ENCODE measurements at regions not wholly inside any gene's neighbourhood (a gene's known extent, or its start where the extent isn't known, plus 50 kb on each side); places are given as distances from the start of the nearest gene placed in this dataset.

- Histone ChIP-seq H2AK5ac (ENCODE audit: low read depth, low read length) (peak overlapping the region; percentile 65; the same call in 1 of the 2 replicates), H4K8ac (ENCODE audit: extremely low read depth, insufficient read depth, low read length) (no peak overlapping the region), H3K4me2 (ENCODE audit: insufficient read depth in 1 of 2, low read depth in 2 of 2, low read length in 2 of 2) (no peak overlapping the region; a peak in 1 of 4 replicates), H2BK15ac (ENCODE audit: low read length) (no peak overlapping the region), H3K27me3 (replicated peaks in 1 of 4; ENCODE audit: control insufficient read depth in 3 of 4, extremely low read depth in 1 of 4, insufficient read depth in 3 of 4, low read length in 3 of 4) (no peaks in the 10 kb centered on the region), H3K36me3 (ENCODE audit: control insufficient read depth in 2 of 4, insufficient read depth in 4 of 4, low read length in 3 of 4) (no peaks in the 10 kb centered on the region), H2BK20ac (ENCODE audit: low read length) (peak overlapping the region; percentile 66; the same call in 1 of the 2 replicates), H3K79me1 (ENCODE audit: low read depth, low read length) (no peaks in the 10 kb centered on the region), H3K4ac (replicated peaks; ENCODE audit: insufficient read length, low read depth, low read length) (no peak overlapping the region), H2AFZ (ENCODE audit: low read length) (no peak overlapping the region), H3K9ac (replicated peaks in 1 of 4; ENCODE audit: extremely low read depth in 1 of 4, low read depth in 3 of 4, low read length in 3 of 4) (no peak overlapping the region), H3K9me3 (ENCODE audit: insufficient read depth in 2 of 2, low read depth in 1 of 2, low read length in 1 of 2) (no peaks in the 10 kb centered on the region), H3K14ac (ENCODE audit: insufficient read length) (no peak overlapping the region), H3K79me2 (ENCODE audit: control insufficient read depth in 1 of 2, insufficient read depth in 2 of 2, low read length in 2 of 2) (no peaks in the 10 kb centered on the region), H2BK120ac (replicated peaks; ENCODE audit: low read depth, low read length) (no peak overlapping the region), H3K27ac (ENCODE audit: low read depth, low read length) (no peak overlapping the region), H3K4me3 (ENCODE audit: extremely low read depth in 1 of 4, insufficient read depth in 2 of 4, low read depth in 3 of 4, low read length in 4 of 4) (no peak overlapping the region), H4K20me1 (replicated peaks in 1 of 2; ENCODE audit: control insufficient read depth in 1 of 2, insufficient read depth in 2 of 2, low read length in 2 of 2) (no peaks in the 10 kb centered on the region), H3K4me1 (replicated peaks in 1 of 4; ENCODE audit: control insufficient read depth in 3 of 4, insufficient read depth in 4 of 4, low read length in 3 of 4) (peaks cover 0 to 10% (median 6%) of the 10 kb centered on the region in 4 experiments; a peak in 5 of 7 replicates), H3K23ac (ENCODE audit: insufficient read length) (no peak overlapping the region), H4K5ac (ENCODE audit: insufficient read length, low read depth, low read length) (no peak overlapping the region), H2BK5ac (ENCODE audit: low read depth, low read length) (no peak overlapping the region), H2BK12ac (ENCODE audit: low read depth, low read length) (no peak overlapping the region; the same call in 1 of the 2 replicates), H3K56ac (replicated peaks; ENCODE audit: insufficient read length, low read depth, low read length) (no peak overlapping the region), H4K91ac (replicated peaks; ENCODE audit: insufficient read length, low read length) (no peak overlapping the region), H3K23me2 (ENCODE audit: low read depth, low read length) (no peaks in the 10 kb centered on the region), H3K18ac (ENCODE audit: extremely low read depth, low read length) (no peak overlapping the region)
- ChIA-PET CTCF (ENCODE audit: partially characterized antibody) (interaction anchor here (0.6 to 6.3 kb wide), 33 partner anchors 8 to 475 kb away, joined by 3 to 40 read pairs (median 4); no protein-coding TSS in a partner anchor), POLR2A (ENCODE audit: partially characterized antibody) (interaction anchor here (0.6 kb wide), 1 partner anchor 167 kb away, joined by 3 read pairs; no protein-coding TSS in a partner anchor)
- DNase-seq (ENCODE audit: low read depth in 1 of 2, low spot score in 2 of 2) (peak in 1 of 2 experiments; percentile 51), FAIRE-seq (no peak)
- 82% methylated on average over 3 of the region's 3 CpGs; no CpG with 5 or more reads in 1 of the 2 experiments for WGBS, 2 experiments (ENCODE audit: extremely low coverage in 1 of 2, insufficient coverage in 1 of 2, insufficient read length in 1 of 2, insufficient replicate concordance in 2 of 2, low coverage in 1 of 2, low lambda C conversion rate in 2 of 2, missing lambda C conversion rate in 1 of 2)
Measured at GRCh38 chr6:91082311-91082832, 495.5 kb upstream of the MAP3K7 start.

Data from H1 (cell line).